ENCODE measurements at regions not wholly inside any gene's neighbourhood (a gene's known extent, or its start where the extent isn't known, plus 50 kb on each side); places are given as distances from the start of the nearest gene placed in this dataset.
"Not testable (repeated sequence)": the region's sequence is repeated elsewhere in the genome, so short reads cannot be mapped to it uniquely, and the experiment has no call there.

- DNase-seq (no peak), ATAC-seq (ENCODE audit: low FRiP score in 2 of 2) (no peak)
- Histone ChIP-seq H3K36me3 (no peaks in the 10 kb centered on the region), H3K9me3 (no peaks in the 10 kb centered on the region), H3K27me3 (no peaks in the 10 kb centered on the region), H3K4me3 (no peak overlapping the region), H3K4me1 (no peaks in the 10 kb centered on the region), H3K27ac (no peak overlapping the region)
- TF ChIP-seq CTCF (IDR thresholded peaks at IDR 0.05): no peak
- no peak for TF ChIP-seq POLR2A (IDR thresholded peaks at IDR 0.05)
- TF ChIP-seq POLR2AphosphoS5 (IDR thresholded peaks at IDR 0.05): no peak
- no peak for TF ChIP-seq EP300 (IDR thresholded peaks at IDR 0.05)
- WGBS, 2 donors: 74 to 84% methylated on average over 2 of the region's 2 CpGs
Measured at GRCh38 chr22:34842630-34843029, 223.3 kb upstream of the ISX start.

- not testable (repeated sequence) for ATAC-seq (ENCODE audit: low FRiP score in 2 of 2); H3K9me3 ChIP-seq; H3K4me3 ChIP-seq; H3K27ac ChIP-seq; DNase-seq; H3K27me3 ChIP-seq; H3K4me1 ChIP-seq; H3K36me3 ChIP-seq
- 32 to 43% methylated on average over 1 of the region's 1 CpG for WGBS, 2 donors
Measured at GRCh38 chr22:34843743-34844142, 222.2 kb upstream of the ISX start.

GRCh38 chr22:34845391-34845790 is 220.6 kb upstream of the ISX start:
- no peak for ATAC-seq (ENCODE audit: low FRiP score in 2 of 2)
- Histone ChIP-seq H3K36me3 (no peaks in the 10 kb centered on the region), H3K4me3 (no peak overlapping the region), H3K4me1 (no peaks in the 10 kb centered on the region), H3K27me3 (no peaks in the 10 kb centered on the region), H3K9me3 (no peaks in the 10 kb centered on the region), H3K27ac (no peak overlapping the region)
- 92 to 98% methylated on average over 2 of the region's 2 CpGs for WGBS, 2 donors
- TF ChIP-seq CTCF (IDR thresholded peaks at IDR 0.05) (no peak), EP300 (IDR thresholded peaks at IDR 0.05) (no peak), POLR2AphosphoS5 (IDR thresholded peaks at IDR 0.05) (no peak), POLR2A (IDR thresholded peaks at IDR 0.05) (no peak)
- no peak for DNase-seq

GRCh38 chr22:34847072-34847471 is 218.9 kb upstream of the ISX start:
- Histone ChIP-seq H3K27me3 (no peaks in the 10 kb centered on the region), H3K27ac (no peak overlapping the region)
- no peak for DNase-seq

GRCh38 chr22:34849965-34850364 is 216.0 kb upstream of the ISX start:
- Histone ChIP-seq H3K27ac (no peak overlapping the region), H3K9me3 (no peaks in the 10 kb centered on the region), H3K27me3 (no peaks in the 10 kb centered on the region), H3K4me1 (no peaks in the 10 kb centered on the region), H3K36me3 (no peaks in the 10 kb centered on the region), H3K4me3 (no peak overlapping the region)
- 79 to 80% methylated on average over 4 of the region's 4 CpGs for WGBS, 2 donors
- no peak for DNase-seq
- no peak for TF ChIP-seq POLR2AphosphoS5 (IDR thresholded peaks at IDR 0.05)
- no peak for TF ChIP-seq CTCF (IDR thresholded peaks at IDR 0.05)
- TF ChIP-seq EP300 (IDR thresholded peaks at IDR 0.05): no peak
- TF ChIP-seq POLR2A (IDR thresholded peaks at IDR 0.05): no peak
- ATAC-seq (ENCODE audit: low FRiP score in 2 of 2): no peak

More at GRCh38 chr22:34847072-34847471, 218.9 kb upstream of the ISX start:
- no peak for ATAC-seq (ENCODE audit: low FRiP score in 2 of 2)
- no peak for TF ChIP-seq POLR2A (IDR thresholded peaks at IDR 0.05)
- TF ChIP-seq POLR2AphosphoS5 (IDR thresholded peaks at IDR 0.05): no peak
- TF ChIP-seq EP300 (IDR thresholded peaks at IDR 0.05): no peak
- no peak for TF ChIP-seq CTCF (IDR thresholded peaks at IDR 0.05)
- Histone ChIP-seq H3K9me3 (no peaks in the 10 kb centered on the region), H3K36me3 (no peaks in the 10 kb centered on the region), H3K4me3 (no peak overlapping the region), H3K4me1 (no peaks in the 10 kb centered on the region)
- whole genome bisulfite sequencing, 2 donors: 16 to 23% methylated on average over 1 of the region's 1 CpG

Measured in upper lobe of left lung (tissue), 6 donors.